RPMI8226 (cell line): ENCODE measurements at regions not wholly inside any gene's neighbourhood (a gene's known extent, or its start where the extent isn't known, plus 50 kb on each side); places are given as distances from the start of the nearest gene placed in this dataset.

ENCODE experiments used
- DNase-seq: peaks from one replicate; pipeline ENCODE4 v3.0.0-alpha.2; 2015

- no peak for DNase-seq
These were observed 262.7 kb downstream of the PDHA2 start for GRCh38 chr4:96102541-96103026.

- DNase-seq = no peak
These were observed 263.2 kb downstream of the PDHA2 start for GRCh38 chr4:96103086-96103485.

GRCh38 chr4:96108146-96108545 is 268.3 kb downstream of the PDHA2 start:
- DNase-seq = no peak

GRCh38 chr4:96112631-96113030 is 272.7 kb downstream of the PDHA2 start:
- no peak for DNase-seq

GRCh38 chr4:96120206-96120605 is 280.3 kb downstream of the PDHA2 start:
- DNase-seq = no peak

- no peak for DNase-seq
These were observed 286.3 kb downstream of the PDHA2 start for GRCh38 chr4:96126227-96126626.

- DNase-seq = no peak
These were observed 291.3 kb downstream of the PDHA2 start for GRCh38 chr4:96131186-96131585.

GRCh38 chr4:96134806-96135205 is 294.9 kb downstream of the PDHA2 start:
- DNase-seq = no peak

GRCh38 chr4:96136056-96136455 is 296.2 kb downstream of the PDHA2 start:
- DNase-seq = no peak

GRCh38 chr4:96139251-96139929 is 299.5 kb downstream of the PDHA2 start:
- no peak for DNase-seq

GRCh38 chr4:96145601-96146000 is 305.7 kb downstream of the PDHA2 start:
- no peak for DNase-seq

- DNase-seq = no peak
These were observed 306.8 kb downstream of the PDHA2 start for GRCh38 chr4:96146686-96147085.

GRCh38 chr4:96149894-96150293 is 310.0 kb downstream of the PDHA2 start:
- no peak for DNase-seq

- no peak for DNase-seq
These were observed 310.6 kb downstream of the PDHA2 start for GRCh38 chr4:96150466-96150865.

- DNase-seq = no peak
These were observed 312.9 kb downstream of the PDHA2 start for GRCh38 chr4:96152824-96153223.

- DNase-seq = no peak
These were observed 314.8 kb downstream of the PDHA2 start for GRCh38 chr4:96154676-96155075.

- no peak for DNase-seq
These were observed 322.7 kb downstream of the PDHA2 start for GRCh38 chr4:96162636-96163035.

GRCh38 chr4:96164814-96165351 is 325.0 kb downstream of the PDHA2 start:
- no peak for DNase-seq

GRCh38 chr4:96166806-96167205 is 326.9 kb downstream of the PDHA2 start:
- DNase-seq = no peak

- DNase-seq = no peak
These were observed 330.3 kb downstream of the PDHA2 start for GRCh38 chr4:96170198-96170597.

GRCh38 chr4:96173756-96174155 is 333.9 kb downstream of the PDHA2 start:
- DNase-seq = no peak

GRCh38 chr4:96175871-96176270 is 336.0 kb downstream of the PDHA2 start:
- DNase-seq = no peak

- DNase-seq = no peak
These were observed 343.7 kb downstream of the PDHA2 start for GRCh38 chr4:96183611-96184010.

GRCh38 chr4:96186593-96186992 is 346.7 kb downstream of the PDHA2 start:
- no peak for DNase-seq

GRCh38 chr4:96189761-96190160 is 349.9 kb downstream of the PDHA2 start:
- no peak for DNase-seq
